GM19395 (cell line): ENCODE measurements at regions not wholly inside any gene's neighbourhood (a gene's known extent, or its start where the extent isn't known, plus 50 kb on each side); places are given as distances from the start of the nearest gene placed in this dataset.

ENCODE experiments used
- ATAC-seq: cut with Tn5 transposase; IDR thresholded peaks from one replicate; pipeline ENCODE4 v1.9.1; 2021; ENCODE audit warnings: mild to moderate bottlenecking, moderate library complexity; ENCODE audit not compliant: unreplicated experiment

DNA sequence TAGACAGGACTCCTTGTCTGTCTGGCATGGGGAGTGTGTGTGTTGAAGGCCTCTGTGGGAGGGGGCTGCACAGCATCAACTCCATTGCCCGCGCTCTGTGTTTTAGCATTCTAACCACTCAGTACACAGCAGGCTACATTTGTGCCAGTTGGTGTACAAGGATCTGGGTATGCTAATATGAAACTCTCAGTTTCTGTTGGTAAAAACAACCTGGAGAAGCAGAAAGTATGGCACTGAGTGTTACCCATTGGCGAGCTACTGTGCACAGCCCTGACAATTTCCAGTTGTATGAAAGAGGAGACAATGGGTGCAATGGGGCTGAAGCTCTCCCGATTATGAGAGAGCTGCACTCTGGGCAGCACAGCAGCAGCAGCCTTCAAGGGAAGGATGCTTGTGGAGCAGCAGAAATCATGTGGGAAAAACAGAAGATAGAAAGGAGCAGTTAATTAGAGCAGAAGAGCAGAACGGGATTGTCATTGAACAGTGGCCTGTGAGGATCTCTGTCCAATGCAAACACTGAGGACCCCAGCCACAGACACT lies 443.6 kb downstream of the CBLN2 start:
- ATAC-seq = no peak

DNA sequence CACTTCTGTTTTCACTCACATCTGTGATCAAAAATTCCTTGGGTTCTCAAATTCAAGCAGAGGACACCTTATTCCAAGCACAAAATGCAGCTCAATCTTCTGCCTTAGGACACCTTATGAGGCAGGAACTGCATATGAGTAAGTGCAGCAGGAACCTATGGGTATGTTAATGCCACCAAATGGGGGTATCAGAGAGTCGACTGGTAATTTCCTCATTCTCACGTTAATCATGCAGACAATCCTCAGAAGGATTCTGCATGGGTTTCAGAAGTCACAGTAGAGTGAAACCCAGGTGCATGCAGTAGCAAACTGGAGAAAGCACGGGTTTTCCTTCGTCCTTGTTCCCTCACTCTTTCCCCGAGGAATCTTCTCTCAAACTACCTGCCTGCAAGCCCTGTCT lies 452.8 kb downstream of the CBLN2 start:
- no peak for ATAC-seq

DNA sequence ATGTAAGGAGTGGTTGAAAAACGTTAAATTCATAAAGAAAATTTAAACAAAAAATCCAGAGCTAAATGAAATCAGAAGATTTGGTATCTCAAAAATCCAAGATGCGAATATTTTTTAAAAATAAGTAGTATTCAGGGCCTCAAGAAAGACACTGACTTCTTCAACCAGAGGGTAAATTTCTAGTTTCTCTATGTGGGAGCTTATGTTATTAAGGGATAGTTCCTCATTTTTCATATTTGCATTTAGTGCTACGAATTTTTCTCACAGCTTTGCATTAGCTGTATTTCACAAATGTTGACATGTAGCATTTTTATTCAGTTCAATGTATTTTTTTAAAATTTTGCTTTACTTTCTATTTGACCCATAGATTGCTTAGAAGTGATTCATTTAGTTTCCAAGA lies 454.7 kb downstream of the CBLN2 start:
- no peak for ATAC-seq

DNA sequence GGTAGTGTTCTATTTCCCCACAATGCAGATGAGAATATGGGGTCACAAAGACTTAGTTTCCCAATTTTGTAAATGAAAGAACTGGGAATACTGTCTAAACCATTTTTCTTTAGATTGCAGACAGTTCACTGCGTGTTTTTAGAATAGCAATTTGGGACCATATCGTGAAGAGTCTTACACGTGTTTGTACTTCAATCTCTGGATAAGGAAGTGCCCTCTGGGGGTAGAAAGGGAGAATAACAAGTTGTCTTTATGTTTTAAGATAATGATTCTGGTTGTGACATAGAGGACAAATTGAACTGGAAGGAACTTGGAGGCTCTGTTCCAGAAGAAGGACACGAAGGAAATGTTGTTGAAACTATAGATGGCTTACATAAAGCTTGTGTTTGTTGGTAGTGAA lies 457.7 kb downstream of the CBLN2 start:
- ATAC-seq = no peak

DNA sequence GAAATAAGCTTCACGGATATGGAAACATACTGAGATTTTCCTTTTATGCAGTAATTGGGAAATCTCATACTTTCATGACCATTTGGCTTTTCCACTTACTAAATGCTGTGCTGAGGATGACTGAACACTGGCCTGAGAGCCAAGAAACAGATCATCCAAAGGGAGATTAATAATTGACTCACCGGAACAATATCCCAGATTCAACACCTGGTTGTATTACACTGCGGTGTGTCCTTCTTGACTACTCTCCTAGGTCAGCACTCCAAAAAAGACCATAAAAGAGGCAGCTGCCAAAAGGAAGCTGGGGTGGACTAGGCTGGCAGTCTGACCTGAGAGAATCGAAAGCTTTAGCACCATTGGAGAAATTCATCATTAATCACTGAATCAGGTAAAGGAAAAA lies 469.1 kb downstream of the CBLN2 start:
- no peak for ATAC-seq

DNA sequence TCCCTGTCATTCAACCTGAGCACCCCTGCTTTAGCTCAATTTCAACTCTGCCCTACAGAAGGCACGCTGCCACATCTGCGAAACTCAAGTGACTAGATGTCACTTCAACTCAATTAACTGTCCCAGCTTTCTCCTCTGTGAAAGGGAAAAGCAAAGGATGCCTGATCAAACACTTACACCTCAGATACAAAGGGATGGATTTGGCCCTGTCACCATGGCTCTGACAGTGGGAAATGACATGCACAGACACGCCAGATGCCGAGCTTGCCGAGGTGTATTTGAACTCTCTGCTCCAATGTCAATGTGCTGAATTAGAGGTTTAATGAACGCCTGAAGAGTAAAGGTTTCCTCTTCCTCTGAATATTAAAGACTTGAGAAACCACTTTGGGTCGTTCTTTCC lies 481.1 kb downstream of the CBLN2 start:
- ATAC-seq = no peak

DNA sequence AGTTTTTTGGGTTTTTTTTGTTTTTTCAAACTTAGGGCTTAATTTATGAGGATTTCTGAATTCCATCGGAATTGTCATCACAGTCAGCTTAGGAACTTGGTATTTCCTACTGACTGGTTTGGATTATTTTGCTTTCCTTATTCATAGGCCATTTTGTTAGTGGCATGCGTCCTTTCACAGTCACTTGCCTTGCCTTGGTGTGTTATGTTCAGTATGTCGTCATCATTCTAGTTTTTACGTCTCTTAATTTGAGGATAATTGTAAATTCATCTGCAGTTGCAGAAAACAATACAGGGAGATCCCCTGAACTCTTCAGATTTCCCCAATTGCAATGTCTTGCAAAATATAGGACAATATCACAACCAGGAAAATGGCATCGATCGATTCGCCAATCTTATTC lies 485.3 kb downstream of the CBLN2 start:
- no peak for ATAC-seq

DNA sequence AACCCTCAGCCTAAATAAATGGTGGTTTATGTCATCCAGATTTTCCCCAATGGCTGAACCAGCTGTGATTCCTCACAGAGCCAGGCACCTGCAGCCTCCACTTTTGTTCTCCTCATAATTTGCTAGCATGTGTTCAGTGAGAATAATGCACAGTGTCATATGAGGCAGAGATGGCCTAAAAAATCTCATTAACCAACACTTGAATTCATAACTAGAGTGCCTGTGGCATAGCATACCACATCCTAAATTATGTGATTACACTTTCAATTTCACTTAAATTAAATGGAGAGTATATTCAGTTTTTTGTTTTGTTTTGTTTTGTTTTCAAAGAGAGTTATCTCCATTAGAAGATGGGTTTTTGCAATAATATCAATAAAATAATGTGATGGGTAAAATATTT lies 488.0 kb downstream of the CBLN2 start:
- no peak for ATAC-seq

DNA sequence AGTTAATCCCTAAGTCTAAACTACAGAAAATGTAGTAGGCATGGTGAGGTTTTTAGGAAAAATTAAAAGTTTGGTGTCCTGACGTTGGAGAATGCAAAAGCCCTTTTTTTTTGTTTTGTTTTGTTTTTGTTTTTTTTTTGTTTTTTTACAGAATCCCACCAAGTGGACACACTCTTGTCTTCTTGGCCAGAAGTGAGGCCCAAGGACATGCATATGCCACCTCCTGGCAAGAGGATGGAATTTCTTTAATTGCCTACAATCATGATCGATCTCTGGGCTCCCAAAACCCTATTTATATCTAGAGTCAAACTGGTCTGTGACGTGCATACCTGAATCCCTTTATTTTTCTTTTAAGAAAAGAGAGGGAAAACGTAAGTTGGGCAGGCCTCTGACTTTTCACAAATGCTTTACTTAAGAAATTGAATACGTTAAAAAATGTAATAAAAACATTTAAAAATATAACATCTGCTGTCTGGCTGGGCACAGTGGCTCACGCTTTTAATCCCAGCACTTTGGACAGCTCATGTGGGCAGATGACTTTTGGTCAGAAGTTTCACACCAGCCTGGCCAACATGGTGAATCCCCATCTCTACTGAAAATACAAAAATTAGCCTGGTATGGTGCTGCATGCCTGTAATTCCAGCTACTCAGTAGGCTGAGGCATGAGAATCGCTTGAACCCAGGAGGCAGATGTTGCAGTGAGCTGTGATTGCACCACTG lies 502.7 kb downstream of the CBLN2 start:
- no peak for ATAC-seq

DNA sequence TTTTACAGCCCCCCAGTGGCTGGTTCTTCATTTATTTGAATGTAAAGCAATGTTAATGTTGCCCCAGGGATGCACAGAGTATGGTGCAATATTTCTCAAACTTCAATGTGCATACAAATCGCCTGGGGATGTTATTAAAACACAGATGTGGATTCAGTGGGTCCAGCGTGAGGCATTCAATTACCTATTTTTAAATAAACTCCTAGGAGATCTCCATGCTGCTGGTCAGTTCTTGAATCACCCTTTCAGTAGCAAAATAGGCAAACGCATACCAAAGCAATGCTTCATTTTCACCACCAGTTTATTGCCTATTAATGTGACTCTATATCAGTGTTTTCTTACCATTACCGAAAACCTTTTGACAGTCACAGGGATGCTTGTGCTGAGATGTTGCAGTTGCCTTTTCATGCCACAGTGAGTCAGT lies 530.7 kb downstream of the CBLN2 start:
- no peak for ATAC-seq

DNA sequence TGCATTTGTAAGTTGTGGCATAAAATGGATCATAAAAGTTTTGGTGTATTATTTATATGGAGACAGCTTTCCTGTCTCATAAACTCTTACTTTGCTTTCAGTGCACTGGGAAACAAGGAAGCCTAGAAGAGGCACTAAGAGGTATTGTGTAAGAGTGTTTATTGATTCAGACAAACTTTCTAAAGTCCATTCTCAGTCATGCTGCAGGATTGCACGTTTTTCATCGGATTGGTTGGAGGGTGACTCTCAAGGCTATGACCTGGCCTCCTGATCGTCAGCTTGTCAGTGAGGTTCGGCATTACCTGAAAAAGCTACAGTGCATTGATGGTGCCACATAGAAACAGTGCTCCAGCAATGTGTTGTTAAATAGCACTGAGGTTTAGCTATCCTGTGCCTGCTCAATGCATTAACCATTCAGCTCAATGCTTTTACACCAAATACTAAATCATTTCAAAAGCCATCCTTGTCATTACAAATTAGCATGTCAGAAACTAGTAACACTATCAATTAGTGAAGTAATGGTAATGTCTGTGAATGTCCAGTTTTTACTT lies 545.5 kb downstream of the CBLN2 start:
- ATAC-seq = no peak

DNA sequence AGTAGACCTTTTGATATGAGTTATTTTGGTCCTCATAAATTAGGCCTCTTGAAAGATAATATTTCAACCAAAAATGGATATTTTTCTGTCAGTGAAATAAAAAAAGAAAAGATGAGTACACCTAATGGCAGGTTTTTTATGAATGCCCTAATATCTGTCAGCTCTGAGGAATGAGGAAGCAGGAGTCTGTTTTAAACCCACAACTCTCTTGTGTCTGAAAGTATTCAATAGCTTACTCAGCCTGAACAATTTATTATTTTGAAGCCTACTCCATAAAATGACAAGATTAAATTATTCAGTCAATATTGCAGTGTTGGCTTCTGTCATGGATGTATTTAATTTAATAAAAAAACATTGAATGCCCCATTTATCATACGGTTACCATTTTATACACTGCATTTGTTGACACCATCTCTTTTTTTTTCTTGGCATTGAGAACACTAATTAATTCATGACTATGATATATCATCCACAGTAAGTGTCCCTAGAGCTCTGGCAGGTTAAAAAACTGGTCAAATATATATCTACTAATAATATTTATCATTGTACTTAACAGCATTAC lies 548.2 kb downstream of the CBLN2 start:
- ATAC-seq = no peak

DNA sequence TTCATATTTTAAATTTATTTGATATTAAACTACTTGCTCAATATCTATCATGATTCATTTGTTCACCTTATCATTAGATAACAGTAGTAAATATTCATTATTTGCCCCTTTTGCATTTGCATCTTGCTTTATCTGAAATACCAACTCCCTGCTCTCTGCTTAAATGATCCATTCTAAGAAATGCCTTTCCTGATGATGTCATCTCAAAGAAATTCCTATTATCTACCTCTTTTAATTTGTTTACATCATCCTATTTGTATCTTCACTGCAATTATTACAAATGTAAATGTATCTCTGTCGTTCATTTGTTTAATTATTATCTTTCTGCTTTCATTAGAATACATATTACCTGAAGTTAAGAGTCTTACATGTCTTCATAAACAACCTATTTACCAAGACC lies 549.9 kb downstream of the CBLN2 start:
- ATAC-seq = no peak

DNA sequence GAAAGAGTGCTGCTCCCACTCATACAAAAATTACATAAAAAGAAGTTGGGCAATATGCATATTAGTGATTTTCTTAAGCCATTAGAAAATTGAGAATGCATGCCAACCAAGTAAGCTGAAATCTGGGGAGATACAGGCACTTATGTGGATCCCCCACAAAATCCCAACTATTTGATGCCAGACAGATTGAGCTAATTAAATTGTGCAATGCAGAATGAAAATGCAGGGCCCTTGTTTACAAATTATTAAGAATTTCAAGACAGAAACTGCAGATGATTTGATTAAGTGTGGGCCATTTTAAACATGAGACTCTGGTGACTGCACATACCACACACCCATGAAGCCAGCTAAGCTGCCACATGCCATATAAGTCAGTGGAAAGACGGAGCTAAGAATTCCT lies 554.5 kb downstream of the CBLN2 start:
- ATAC-seq = no peak

DNA sequence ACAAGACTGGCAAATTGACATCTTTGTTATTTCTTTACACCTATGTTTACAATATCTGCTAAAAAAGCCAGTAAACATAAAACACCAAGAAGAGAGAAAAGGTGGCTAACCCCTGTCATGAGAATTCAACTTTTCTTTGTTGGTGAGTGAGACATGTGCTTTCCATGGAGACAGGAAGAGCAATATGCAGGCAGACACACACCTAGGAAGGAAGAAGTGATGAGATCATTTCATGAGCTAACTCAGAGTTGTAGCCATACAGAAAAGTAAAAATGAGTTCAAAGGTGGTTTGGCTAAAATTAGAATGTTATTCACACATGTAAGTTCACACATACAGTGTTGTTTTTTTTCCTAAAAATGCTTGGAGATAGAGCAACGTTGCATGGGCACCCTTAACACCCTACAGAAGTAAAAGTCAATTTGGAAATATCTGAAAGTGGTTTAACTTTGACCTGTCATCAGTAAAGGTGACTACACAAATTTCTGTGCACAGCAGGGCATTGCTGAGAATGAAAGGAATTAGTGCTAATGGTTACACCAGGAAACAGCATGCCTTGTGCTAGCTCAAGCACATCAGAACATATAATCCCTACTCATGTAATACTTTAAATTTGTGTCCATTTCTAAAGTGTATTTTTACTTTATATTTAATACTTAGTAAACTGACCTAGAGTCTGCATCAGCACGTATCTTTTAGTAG lies 557.6 kb downstream of the CBLN2 start:
- ATAC-seq = no peak

DNA sequence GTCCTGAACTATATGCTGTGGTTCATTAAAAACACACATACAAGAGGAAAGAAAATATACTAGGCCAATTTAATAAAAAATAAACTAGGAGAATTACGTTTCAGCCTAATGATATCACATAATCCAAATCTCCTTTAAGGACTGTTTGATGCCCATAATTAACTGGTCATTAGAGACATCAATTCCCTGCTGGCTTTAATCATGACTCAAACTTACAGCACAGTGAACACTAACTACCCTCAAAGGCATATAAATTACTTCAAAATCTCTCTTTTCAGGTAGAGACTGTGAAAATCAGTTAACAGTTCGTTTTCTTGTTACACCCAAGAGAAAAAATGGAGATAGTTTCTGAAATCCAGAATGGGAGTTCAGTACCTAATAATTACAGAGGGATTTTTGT lies 567.4 kb downstream of the CBLN2 start:
- ATAC-seq = no peak

DNA sequence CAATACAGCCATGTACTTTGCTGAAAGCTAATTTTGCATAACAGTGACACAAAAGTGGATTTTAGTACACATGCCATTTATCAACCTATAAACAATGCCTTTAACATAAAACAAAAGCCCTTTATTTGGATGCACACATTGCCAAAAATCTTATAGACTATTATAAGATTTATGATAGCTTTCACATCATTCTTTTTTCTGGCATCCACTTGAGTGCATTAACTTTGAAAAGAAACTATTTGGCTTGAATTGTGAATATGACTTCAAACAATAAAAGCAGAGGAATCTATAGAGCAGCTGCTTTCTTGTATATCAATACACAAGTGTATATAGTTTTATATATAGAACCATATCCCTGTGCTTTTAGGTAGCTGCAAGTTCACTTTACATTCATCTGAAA lies 577.4 kb downstream of the CBLN2 start:
- ATAC-seq = no peak

DNA sequence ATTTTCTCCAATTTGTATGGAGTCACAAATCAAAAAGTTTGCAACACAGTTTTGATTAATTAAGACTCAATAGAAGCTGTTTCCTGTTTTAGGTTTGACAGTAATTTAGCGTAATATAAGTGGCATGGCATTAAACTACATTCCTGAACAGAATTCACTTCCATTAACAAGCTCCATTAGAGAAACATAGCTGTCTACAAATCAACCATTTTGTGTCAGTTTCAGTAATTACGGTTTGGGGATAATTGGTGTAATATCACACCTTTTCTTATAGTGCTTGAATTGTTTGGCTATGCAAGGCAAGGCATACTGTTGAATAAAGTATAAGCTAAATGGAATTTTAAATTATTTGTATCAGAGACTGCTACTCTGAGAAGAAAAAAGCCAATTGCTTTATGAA lies 585.5 kb downstream of the CBLN2 start:
- ATAC-seq = no peak

DNA sequence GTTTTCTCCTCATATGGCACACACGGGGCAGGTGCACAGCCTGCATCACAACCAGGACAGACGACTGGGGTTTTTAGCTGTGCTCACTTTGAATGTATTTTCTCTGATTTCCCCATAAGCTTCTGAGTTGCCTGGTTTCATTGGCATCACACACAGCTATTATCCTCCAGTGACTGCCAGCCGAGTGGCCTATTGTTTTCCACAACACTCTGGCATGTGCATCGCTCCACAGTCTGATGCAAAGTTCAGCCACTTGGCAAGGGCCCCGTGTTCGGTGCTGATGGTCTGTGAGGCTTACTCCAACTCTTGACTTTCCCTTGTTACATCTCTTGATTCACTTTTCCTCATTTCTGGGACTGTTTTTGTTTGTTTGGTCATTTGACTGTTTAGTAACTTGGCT lies 593.1 kb downstream of the CBLN2 start:
- ATAC-seq = no peak

DNA sequence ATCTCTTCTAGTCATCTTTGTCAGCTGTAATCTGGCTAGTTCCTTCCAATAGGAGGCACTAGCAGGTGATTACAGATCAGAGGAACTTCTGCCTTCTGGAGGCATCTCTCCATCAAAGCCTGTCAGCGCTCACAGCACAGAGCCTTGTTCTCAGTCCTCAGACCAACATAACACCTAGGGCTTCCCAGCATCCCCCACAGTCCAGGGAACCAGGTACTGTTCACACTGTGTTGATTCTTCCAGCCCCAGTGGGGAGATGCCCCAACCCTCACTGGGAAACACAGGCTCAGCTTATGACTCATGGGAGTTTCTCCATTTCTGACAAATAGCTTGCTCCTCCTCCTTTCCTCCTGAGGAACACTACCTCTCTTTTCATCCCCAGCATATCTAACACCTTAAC lies 601.7 kb downstream of the CBLN2 start:
- no peak for ATAC-seq

DNA sequence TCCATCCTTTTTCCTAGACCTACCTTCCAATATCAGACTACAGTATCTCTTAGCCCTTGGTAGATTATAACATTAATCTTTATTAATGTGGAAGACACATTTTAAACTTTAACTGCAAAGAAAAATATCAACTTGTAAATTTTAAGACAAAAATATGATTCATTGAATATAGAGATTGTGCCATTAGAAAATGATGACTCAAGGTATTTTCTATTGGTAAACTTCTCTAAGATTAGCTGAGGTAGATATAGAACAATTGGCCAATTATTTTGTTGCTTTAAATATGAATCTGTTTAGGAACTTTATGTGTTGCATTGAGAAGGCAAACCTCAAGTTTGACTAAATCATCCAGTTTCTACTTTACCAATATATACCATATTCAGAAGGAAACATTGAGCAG lies 604.7 kb downstream of the CBLN2 start:
- no peak for ATAC-seq

DNA sequence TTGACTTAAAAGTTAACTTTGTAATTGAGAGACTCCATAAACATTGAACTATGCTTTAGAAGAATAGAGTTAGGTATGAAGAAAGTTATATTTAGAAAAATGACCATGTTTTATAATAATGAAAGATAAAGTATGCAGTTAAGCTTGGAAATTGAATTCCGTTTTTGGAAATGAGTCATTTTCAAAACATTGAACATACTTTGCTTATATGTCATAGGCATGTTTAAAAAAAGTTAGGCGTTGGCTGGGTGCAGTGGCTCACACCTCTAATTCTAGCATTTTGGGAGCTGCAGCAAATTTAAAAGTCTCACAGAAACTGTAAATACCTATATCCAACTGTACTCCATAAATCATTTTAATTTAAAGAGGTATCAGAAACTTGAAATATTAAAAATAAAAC lies 607.4 kb downstream of the CBLN2 start:
- no peak for ATAC-seq
